Body of pancreas (tissue), 4 donors: ENCODE measurements at regions not wholly inside any gene's neighbourhood (a gene's known extent, or its start where the extent isn't known, plus 50 kb on each side); places are given as distances from the start of the nearest gene placed in this dataset.

Experiments
- ATAC-seq: fragments of 150-250 bp; one replicate; pipeline ENCODE4 v1.9.1; 2016
- DNase-seq, 4 donors: peaks; one replicate each; pipeline ENCODE4 v3.0.0-alpha.2; 2019
- H3K27ac ChIP-seq, 4 donors: fragments of 200-600 bp; sonication (generic); 1 replicate in 3 of 4; 2 replicates in 1 of 4; pipeline versions ENCODE4 v1.5.1 to v1.6.1; 2016 to 2019; ENCODE audit warnings: mild to moderate bottlenecking in 1 of 4, mixed read lengths in 1 of 4, moderate library complexity in 1 of 4
- H3K27me3 ChIP-seq, 2 donors: fragments of 200-600 bp; sonication (generic); one replicate each; pipeline ENCODE4 v1.6.0; 2016; ENCODE audit warnings: mild to moderate bottlenecking in 1 of 2
- H3K36me3 ChIP-seq, 2 donors: fragments of 200-600 bp; sonication (generic); replicated peaks in 1 of 2; 2 replicates each; pipeline ENCODE4 v1.5.1; 2016; ENCODE audit warnings: low read depth in 2 of 2; ENCODE audit not compliant: insufficient read depth in 1 of 2
- H3K4me1 ChIP-seq: fragments of 200-600 bp; sonication (generic); one replicate; pipeline ENCODE4 v1.6.0; 2016
- H3K4me3 ChIP-seq, 2 donors: fragments of 200-600 bp; sonication (generic); 1 replicate in 1 of 2; 2 replicates in 1 of 2; pipeline ENCODE4 v1.5.1; 2016 to 2019
- H3K9me3 ChIP-seq, 3 donors: fragments of 200-600 bp; sonication (generic); 1 replicate in 2 of 3; 2 replicates in 1 of 3; pipeline ENCODE4 v1.5.1; 2016
- POLR2A ChIP-seq, 3 donors: fragments of 450-650 bp; IDR thresholded peaks; one replicate each; pipeline ENCODE4 v1.6.1; 2016; ENCODE audit warnings: antibody characterized with exemption in 3 of 3, mild to moderate bottlenecking in 2 of 3
- WGBS, 2 donors: methylation state at CpG; one replicate each; pipeline ENCODE4 v1.1.5; 2017; 5-methylcytosine and 5-hydroxymethylcytosine counted together
- intact Hi-C: fragments of 100-400 bp; cut with DNase I; formaldehyde crosslinking; loops from one replicate; pipeline ENCODE4 v1.15.1; 2023
- TF ChIP-seq, protein P1 (sequence below), 7 experiments: fragments of 450-650 bp in 4 of 7; fragments of 200-600 bp in 3 of 7; sonication (generic) in 3 of 7; IDR thresholded peaks; one replicate each; pipeline ENCODE4 v1.5.1; 2016 to 2019; ENCODE audit warnings: antibody characterized with exemption in 7 of 7

DNA sequence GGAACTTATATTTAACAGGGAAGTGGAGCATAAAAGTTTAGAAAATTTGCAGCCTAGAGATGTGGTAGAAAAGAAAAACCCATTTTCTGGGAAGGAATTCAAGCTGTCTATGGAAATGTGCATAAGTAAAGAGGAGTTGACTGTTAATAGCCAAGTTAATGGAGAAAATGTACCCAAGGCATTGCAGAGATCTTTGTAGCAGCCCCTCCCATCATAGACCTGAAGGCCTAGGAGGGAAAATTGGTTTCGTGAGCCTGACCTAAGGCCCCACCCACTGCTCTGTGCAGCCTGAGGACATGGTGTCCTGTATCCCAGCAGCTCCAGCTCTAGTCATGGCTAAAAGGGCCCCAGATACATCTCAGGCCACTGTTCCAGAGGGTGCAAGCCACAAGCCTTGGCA lies 772.4 kb upstream of the RIOK2 start:
- TF ChIP-seq POLR2A (IDR thresholded peaks at IDR 0.05), result no peak
- TF ChIP-seq, protein P1, sequence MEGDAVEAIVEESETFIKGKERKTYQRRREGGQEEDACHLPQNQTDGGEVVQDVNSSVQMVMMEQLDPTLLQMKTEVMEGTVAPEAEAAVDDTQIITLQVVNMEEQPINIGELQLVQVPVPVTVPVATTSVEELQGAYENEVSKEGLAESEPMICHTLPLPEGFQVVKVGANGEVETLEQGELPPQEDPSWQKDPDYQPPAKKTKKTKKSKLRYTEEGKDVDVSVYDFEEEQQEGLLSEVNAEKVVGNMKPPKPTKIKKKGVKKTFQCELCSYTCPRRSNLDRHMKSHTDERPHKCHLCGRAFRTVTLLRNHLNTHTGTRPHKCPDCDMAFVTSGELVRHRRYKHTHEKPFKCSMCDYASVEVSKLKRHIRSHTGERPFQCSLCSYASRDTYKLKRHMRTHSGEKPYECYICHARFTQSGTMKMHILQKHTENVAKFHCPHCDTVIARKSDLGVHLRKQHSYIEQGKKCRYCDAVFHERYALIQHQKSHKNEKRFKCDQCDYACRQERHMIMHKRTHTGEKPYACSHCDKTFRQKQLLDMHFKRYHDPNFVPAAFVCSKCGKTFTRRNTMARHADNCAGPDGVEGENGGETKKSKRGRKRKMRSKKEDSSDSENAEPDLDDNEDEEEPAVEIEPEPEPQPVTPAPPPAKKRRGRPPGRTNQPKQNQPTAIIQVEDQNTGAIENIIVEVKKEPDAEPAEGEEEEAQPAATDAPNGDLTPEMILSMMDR (IDR thresholded peaks at IDR 0.05), result no peak
- Histone ChIP-seq H3K4me3 (no peak overlapping the region), H3K9me3 (no peaks in the 10 kb centered on the region), H3K27ac (no peak overlapping the region), H3K4me1 (no peaks in the 10 kb centered on the region), H3K36me3 (no peaks in the 10 kb centered on the region), H3K27me3 (no peaks in the 10 kb centered on the region)
- ATAC-seq, result no peak
- DNase-seq, result no peak
- intact Hi-C loops, result no loop called here
- 72 to 88% methylated on average over 1 of the region's 1 CpG for WGBS, 2 donors

- no peaks in the 10 kb centered on the region for H3K9me3 ChIP-seq
- no peak for DNase-seq
- no peak overlapping the region for H3K27ac ChIP-seq
- no peak for ATAC-seq
- H3K4me1 ChIP-seq, result no peaks in the 10 kb centered on the region
- H3K36me3 ChIP-seq, result no peaks in the 10 kb centered on the region
- intact Hi-C loops, result no loop called here
- no peaks in the 10 kb centered on the region for H3K27me3 ChIP-seq
- no peak for TF ChIP-seq POLR2A (IDR thresholded peaks at IDR 0.05)
- TF ChIP-seq, protein P1 (IDR thresholded peaks at IDR 0.05), result no peak
- whole genome bisulfite sequencing, 2 donors, result 70% methylated on average over 3 of the region's 3 CpGs
- no peak overlapping the region for H3K4me3 ChIP-seq
Observed at GRCh38 chr5:97967292-97967691, 784.2 kb upstream of the RIOK2 start.

DNA sequence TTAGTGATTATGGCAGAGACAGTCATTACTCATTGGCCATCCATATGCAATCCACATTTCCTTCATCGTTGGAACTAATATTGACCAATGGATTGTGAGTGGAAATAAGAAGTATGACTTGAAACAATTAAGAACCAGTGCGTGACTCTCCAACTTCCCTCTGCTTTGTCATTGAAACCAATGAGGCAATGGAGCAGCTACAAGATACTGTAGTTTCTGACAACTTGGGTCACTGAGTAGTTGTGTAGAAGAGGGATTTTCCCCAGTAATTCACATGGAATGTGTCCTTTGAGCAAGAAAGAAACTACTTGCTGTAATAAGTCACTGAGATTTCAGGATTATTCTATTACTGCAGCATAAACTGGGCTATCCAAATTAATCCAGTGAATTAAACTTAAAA lies 785.3 kb upstream of the RIOK2 start:
- no peaks in the 10 kb centered on the region for H3K9me3 ChIP-seq
- H3K4me3 ChIP-seq, result no peak overlapping the region
- intact Hi-C loops, result no loop called here
- no peak for ATAC-seq
- 88 to 89% methylated on average over 2 of the region's 2 CpGs for WGBS, 2 donors
- H3K36me3 ChIP-seq, result no peaks in the 10 kb centered on the region
- H3K27ac ChIP-seq, result no peak overlapping the region
- no peaks in the 10 kb centered on the region for H3K4me1 ChIP-seq
- DNase-seq, result no peak
- TF ChIP-seq, protein P1 (IDR thresholded peaks at IDR 0.05), result no peak
- TF ChIP-seq POLR2A (IDR thresholded peaks at IDR 0.05), result no peak
- H3K27me3 ChIP-seq, result no peaks in the 10 kb centered on the region

- intact Hi-C loops, result no loop called here
- DNase-seq (peak; percentile 19 to 52 (median 26)), ATAC-seq (no peak)
- Histone ChIP-seq H3K27ac (no peak overlapping the region), H3K36me3 (no peaks in the 10 kb centered on the region), H3K4me3 (no peak overlapping the region), H3K4me1 (peaks cover 9% of the 10 kb centered on the region), H3K9me3 (no peaks in the 10 kb centered on the region), H3K27me3 (no peaks in the 10 kb centered on the region)
- TF ChIP-seq, protein P1 (IDR thresholded peaks at IDR 0.05), result no peak
- no peak for TF ChIP-seq POLR2A (IDR thresholded peaks at IDR 0.05)
- 49 to 51% methylated on average over 3 of the region's 3 CpGs for WGBS, 2 donors
Observed at GRCh38 chr5:97979740-97980139, 793.7 kb upstream of the RGMB start.

DNA sequence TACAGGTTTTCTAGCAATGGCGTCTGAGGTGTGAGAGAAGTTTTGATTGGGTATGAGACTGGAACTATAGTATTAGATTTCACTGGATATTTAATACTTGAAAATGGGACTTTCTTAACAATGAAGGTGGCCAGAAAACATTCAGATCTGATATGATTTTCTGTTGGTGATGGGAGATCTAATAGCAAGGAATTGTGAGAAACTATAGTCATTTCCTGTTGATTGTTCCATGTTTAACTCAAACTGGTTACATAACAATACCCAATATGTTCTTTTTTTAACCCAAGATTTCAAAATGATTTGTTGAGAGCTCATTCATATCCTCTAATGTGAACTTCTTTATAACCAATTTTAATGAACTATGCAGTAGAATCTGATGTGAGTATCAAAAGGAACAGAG lies 793.2 kb upstream of the RGMB start:
- no peaks in the 10 kb centered on the region for H3K36me3 ChIP-seq
- intact Hi-C loops, result no loop called here

More for the DNA sequence above, 793.2 kb upstream of the RGMB start:
- WGBS, 2 donors, result 67 to 74% methylated on average over 1 of the region's 1 CpG
- peaks cover 9% of the 10 kb centered on the region for H3K4me1 ChIP-seq
- TF ChIP-seq POLR2A (IDR thresholded peaks at IDR 0.05), result no peak
- TF ChIP-seq, protein P1 (IDR thresholded peaks at IDR 0.05), result no peak
- no peaks in the 10 kb centered on the region for H3K9me3 ChIP-seq
- no peak overlapping the region for H3K4me3 ChIP-seq
- no peak overlapping the region for H3K27ac ChIP-seq
- no peak for ATAC-seq
- H3K27me3 ChIP-seq, result no peaks in the 10 kb centered on the region
- DNase-seq, result no peak
